ENCODE measurements at regions not wholly inside any gene's neighbourhood (a gene's known extent, or its start where the extent isn't known, plus 50 kb on each side); places are given as distances from the start of the nearest gene placed in this dataset.

GRCh38 chr22:48236261-48236660 lies 1473.8 kb downstream of the TBC1D22A start:
- TF ChIP-seq EZH2phosphoT487 (IDR thresholded peaks at IDR 0.05; ENCODE audit: insufficient read depth, low read depth), result no peak
- TF ChIP-seq EZH2 (IDR thresholded peaks at IDR 0.05; ENCODE audit: insufficient read depth, poor library complexity, severe bottlenecking), result no peak
- Histone ChIP-seq H3K27me3 (replicated peaks; ENCODE audit: insufficient read depth) (no peaks in the 10 kb centered on the region), H3K4me2 (ENCODE audit: unreplicated experiment) (no peak overlapping the region), H2AFZ (no peak overlapping the region), H3K9me3 (ENCODE audit: low read depth) (peaks cover 7% of the 10 kb centered on the region), H3K9me2 (ENCODE audit: insufficient read depth) (no peaks in the 10 kb centered on the region), H3K9ac (no peak overlapping the region), H3K4me1 (ENCODE audit: insufficient read depth) (no peaks in the 10 kb centered on the region), H3K4me3 (no peak overlapping the region), H3K36me3 (ENCODE audit: low read depth) (no peaks in the 10 kb centered on the region), H3K79me2 (ENCODE audit: insufficient read depth) (no peaks in the 10 kb centered on the region), H4K20me1 (ENCODE audit: insufficient read depth) (no peaks in the 10 kb centered on the region), H3K27ac (no peak overlapping the region), H3F3A (ENCODE audit: insufficient read depth) (no peaks in the 10 kb centered on the region)
- no peak for DNase-seq
- WGBS, 2 experiments (ENCODE audit: low coverage in 1 of 2, low lambda C conversion rate in 2 of 2, missing lambda C conversion rate in 2 of 2), result 68 to 70% methylated on average over 4 of the region's 4 CpGs
- in situ Hi-C loops (cut with MboI), result no loop called here

- Histone ChIP-seq H3K4me3 (no peak overlapping the region), H3K9me2 (ENCODE audit: insufficient read depth) (no peaks in the 10 kb centered on the region), H3K27me3 (replicated peaks; ENCODE audit: insufficient read depth) (no peaks in the 10 kb centered on the region), H3K79me2 (ENCODE audit: insufficient read depth) (no peaks in the 10 kb centered on the region), H3K36me3 (ENCODE audit: low read depth) (no peaks in the 10 kb centered on the region), H3K9ac (no peak overlapping the region), H3K27ac (no peak overlapping the region), H3K4me1 (ENCODE audit: insufficient read depth) (no peaks in the 10 kb centered on the region), H2AFZ (no peak overlapping the region), H3F3A (ENCODE audit: insufficient read depth) (no peaks in the 10 kb centered on the region), H3K4me2 (ENCODE audit: unreplicated experiment) (no peak overlapping the region), H3K9me3 (ENCODE audit: low read depth) (peaks cover 7% of the 10 kb centered on the region), H4K20me1 (ENCODE audit: insufficient read depth) (no peaks in the 10 kb centered on the region)
- WGBS, 2 experiments (ENCODE audit: low coverage in 1 of 2, low lambda C conversion rate in 2 of 2, missing lambda C conversion rate in 2 of 2), result 54 to 59% methylated on average over 9 of the region's 9 CpGs
- no peak for DNase-seq
- TF ChIP-seq EZH2phosphoT487 (IDR thresholded peaks at IDR 0.05; ENCODE audit: insufficient read depth, low read depth), result no peak
- TF ChIP-seq EZH2 (IDR thresholded peaks at IDR 0.05; ENCODE audit: insufficient read depth, poor library complexity, severe bottlenecking), result no peak
- in situ Hi-C loops (cut with MboI), result no loop called here
Observed at GRCh38 chr22:48235744-48236143, 1473.3 kb downstream of the TBC1D22A start.

GRCh38 chr22:48234011-48234410 lies 1471.6 kb downstream of the TBC1D22A start:
- Histone ChIP-seq H3K9me2 (ENCODE audit: insufficient read depth) (no peaks in the 10 kb centered on the region), H3K4me3 (no peak overlapping the region), H3K79me2 (ENCODE audit: insufficient read depth) (no peaks in the 10 kb centered on the region), H3K27ac (no peak overlapping the region), H2AFZ (no peak overlapping the region), H3K4me1 (ENCODE audit: insufficient read depth) (no peaks in the 10 kb centered on the region), H3K36me3 (ENCODE audit: low read depth) (no peaks in the 10 kb centered on the region), H4K20me1 (ENCODE audit: insufficient read depth) (no peaks in the 10 kb centered on the region), H3K9ac (no peak overlapping the region), H3K27me3 (replicated peaks; ENCODE audit: insufficient read depth) (no peaks in the 10 kb centered on the region), H3F3A (ENCODE audit: insufficient read depth) (no peaks in the 10 kb centered on the region), H3K4me2 (ENCODE audit: unreplicated experiment) (no peak overlapping the region), H3K9me3 (ENCODE audit: low read depth) (peaks cover 7% of the 10 kb centered on the region)
- no peak for DNase-seq
- in situ Hi-C loops (cut with MboI), result no loop called here
- no peak for TF ChIP-seq EZH2phosphoT487 (IDR thresholded peaks at IDR 0.05; ENCODE audit: insufficient read depth, low read depth)
- 58 to 67% methylated on average over 8 of the region's 8 CpGs for WGBS, 2 experiments (ENCODE audit: low coverage in 1 of 2, low lambda C conversion rate in 2 of 2, missing lambda C conversion rate in 2 of 2)

- in situ Hi-C loops (cut with MboI), result no loop called here
- H3K27ac ChIP-seq, result no peak overlapping the region
- TF ChIP-seq EZH2 (IDR thresholded peaks at IDR 0.05; ENCODE audit: insufficient read depth, poor library complexity, severe bottlenecking) (no peak), EZH2phosphoT487 (IDR thresholded peaks at IDR 0.05; ENCODE audit: insufficient read depth, low read depth) (no peak)
Observed at GRCh38 chr22:48233586-48233985, 1471.1 kb downstream of the TBC1D22A start.

GRCh38 chr22:48228468-48228867 lies 1466.0 kb downstream of the TBC1D22A start:
- H3K9ac ChIP-seq, result no peak overlapping the region
- no peak overlapping the region for H2AFZ ChIP-seq
- no peaks in the 10 kb centered on the region for H4K20me1 ChIP-seq (ENCODE audit: insufficient read depth)
- 55 to 68% methylated on average over 5 of the region's 5 CpGs for WGBS, 2 experiments (ENCODE audit: low coverage in 1 of 2, low lambda C conversion rate in 2 of 2, missing lambda C conversion rate in 2 of 2)
- peaks cover 7% of the 10 kb centered on the region for H3K9me3 ChIP-seq (ENCODE audit: low read depth)
- no peak overlapping the region for H3K4me2 ChIP-seq (ENCODE audit: unreplicated experiment)
- in situ Hi-C loops (cut with MboI), result no loop called here
- no peak overlapping the region for H3K4me3 ChIP-seq
- H3K9me2 ChIP-seq (ENCODE audit: insufficient read depth), result no peaks in the 10 kb centered on the region
- no peaks in the 10 kb centered on the region for H3K36me3 ChIP-seq (ENCODE audit: low read depth)
- H3K27me3 ChIP-seq (replicated peaks; ENCODE audit: insufficient read depth), result no peaks in the 10 kb centered on the region
- H3F3A ChIP-seq (ENCODE audit: insufficient read depth), result no peaks in the 10 kb centered on the region
- no peaks in the 10 kb centered on the region for H3K4me1 ChIP-seq (ENCODE audit: insufficient read depth)
- no peak for TF ChIP-seq EZH2 (IDR thresholded peaks at IDR 0.05; ENCODE audit: insufficient read depth, poor library complexity, severe bottlenecking)
- TF ChIP-seq EZH2phosphoT487 (IDR thresholded peaks at IDR 0.05; ENCODE audit: insufficient read depth, low read depth), result no peak
- no peak overlapping the region for H3K27ac ChIP-seq
- H3K79me2 ChIP-seq (ENCODE audit: insufficient read depth), result no peaks in the 10 kb centered on the region
- no peak for DNase-seq

More at GRCh38 chr22:48233586-48233985, 1471.1 kb downstream of the TBC1D22A start:
- Histone ChIP-seq H3F3A (ENCODE audit: insufficient read depth) (no peaks in the 10 kb centered on the region), H3K4me1 (ENCODE audit: insufficient read depth) (no peaks in the 10 kb centered on the region), H2AFZ (no peak overlapping the region), H3K36me3 (ENCODE audit: low read depth) (no peaks in the 10 kb centered on the region), H3K4me2 (ENCODE audit: unreplicated experiment) (no peak overlapping the region), H3K9ac (no peak overlapping the region), H3K27me3 (replicated peaks; ENCODE audit: insufficient read depth) (no peaks in the 10 kb centered on the region), H3K79me2 (ENCODE audit: insufficient read depth) (no peaks in the 10 kb centered on the region), H3K9me3 (ENCODE audit: low read depth) (peaks cover 7% of the 10 kb centered on the region), H4K20me1 (ENCODE audit: insufficient read depth) (no peaks in the 10 kb centered on the region), H3K9me2 (ENCODE audit: insufficient read depth) (no peaks in the 10 kb centered on the region), H3K4me3 (no peak overlapping the region)
- WGBS, 2 experiments (ENCODE audit: low coverage in 1 of 2, low lambda C conversion rate in 2 of 2, missing lambda C conversion rate in 2 of 2), result 25% methylated on average over 1 of the region's 1 CpG
- no peak for DNase-seq
